WTC11 (cell line): ENCODE measurements at regions not wholly inside any gene's neighbourhood (a gene's known extent, or its start where the extent isn't known, plus 50 kb on each side); places are given as distances from the start of the nearest gene placed in this dataset.

ENCODE experiments used
- CTCF ChIP-seq: fragments of 200-600 bp; IDR thresholded peaks from 2 replicates; pipeline ENCODE4 v1.8.0; 2022; ENCODE audit warnings: antibody characterized with exemption
- E2F4 ChIP-seq: sonication (generic); formaldehyde crosslinking; IDR thresholded peaks from 2 replicates; pipeline ENCODE4 v1.8.1; 2022; ENCODE audit warnings: low read depth, mild to moderate bottlenecking, moderate library complexity, missing genetic modification reagents, borderline replicate concordance
- HMGXB4 ChIP-seq: sonication (generic); formaldehyde crosslinking; IDR thresholded peaks from 2 replicates; pipeline ENCODE4 v1.8.1; 2023; ENCODE audit warnings: mild to moderate bottlenecking, moderate library complexity, missing genetic modification reagents
- SP1 ChIP-seq: sonication (generic); formaldehyde crosslinking; conservative IDR thresholded peaks from 2 replicates; pipeline ENCODE4 v1.8.1; 2022; ENCODE audit warnings: missing genetic modification reagents
- TEAD4 ChIP-seq: sonication (generic); formaldehyde crosslinking; IDR thresholded peaks from 2 replicates; pipeline ENCODE4 v1.8.0; 2022; ENCODE audit warnings: mild to moderate bottlenecking, missing genetic modification reagents

- TF ChIP-seq TEAD4 (CRISPR knock-in tag): no peak
- TF ChIP-seq CTCF: no peak
- TF ChIP-seq SP1: no peak
- TF ChIP-seq E2F4 (CRISPR knock-in tag): no peak
- no peak for TF ChIP-seq HMGXB4
These were observed 223.7 kb upstream of the HABP2 start for GRCh38 chr10:113329121-113329596.
